ENCODE measurements at regions not wholly inside any gene's neighbourhood (a gene's known extent, or its start where the extent isn't known, plus 50 kb on each side); places are given as distances from the start of the nearest gene placed in this dataset.

- no peak for TF ChIP-seq CTCF (IDR thresholded peaks at IDR 0.05)
- TF ChIP-seq POLR2A (IDR thresholded peaks at IDR 0.05): no peak
Measured at GRCh38 chr14:101635749-101636560, 74.7 kb downstream of the DIO3 start.

All from Peyer's patch (tissue), 4 donors.